Bronchial epithelial cell (primary cell): ENCODE measurements at regions not wholly inside any gene's neighbourhood (a gene's known extent, or its start where the extent isn't known, plus 50 kb on each side); places are given as distances from the start of the nearest gene placed in this dataset.

ENCODE experiments used
- DNase-seq: peaks from one replicate; pipeline ENCODE4 v3.0.0-alpha.2; 2010; ENCODE audit warnings: low read depth
- FAIRE-seq: peaks from 2 replicates; lab custom pipeline; 2011; peaks lifted over from hg19 to GRCh38; lab: Jason Lieb, UNC
- H3K27me3 ChIP-seq: 2 replicates; pipeline ENCODE4 v1.5.1; 2011; ENCODE audit warnings: low read length; ENCODE audit not compliant: control insufficient read depth, insufficient read depth
- H3K36me3 ChIP-seq: 2 replicates; pipeline ENCODE4 v1.5.1; 2011; ENCODE audit warnings: low read length; ENCODE audit not compliant: control insufficient read depth, insufficient read depth
- H3K4me3 ChIP-seq: 2 replicates; pipeline ENCODE4 v1.5.1; 2011; ENCODE audit warnings: mild to moderate bottlenecking, low read depth, low read length, control low read depth
- TF ChIP-seq, protein P1 (sequence below): IDR thresholded peaks from 2 replicates; pipeline ENCODE4 v1.5.1; 2011; ENCODE audit warnings: mild to moderate bottlenecking, moderate library complexity, low read length, control low read depth, inconsistent platforms; ENCODE audit not compliant: insufficient read depth, severe bottlenecking

DNA sequence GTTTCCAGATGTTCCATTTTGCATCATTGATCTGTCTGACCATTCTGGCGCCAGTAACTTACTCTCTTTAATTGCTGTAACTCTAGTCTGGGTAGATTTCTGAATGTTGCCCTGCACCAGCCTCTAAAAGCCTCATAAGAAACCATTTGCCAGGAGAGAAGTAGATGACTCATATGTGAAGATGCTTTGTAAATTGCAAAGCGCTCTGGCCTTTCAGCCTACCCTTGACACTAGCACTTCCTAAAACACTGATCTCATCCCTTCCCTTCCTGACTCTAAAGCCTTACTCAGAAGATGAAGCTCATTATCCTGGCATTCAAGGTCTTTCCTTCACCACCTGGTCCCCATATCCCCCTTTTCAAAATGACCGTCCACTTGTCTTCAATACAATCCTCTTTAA lies 193.2 kb upstream of the MEX3C start:
- Histone ChIP-seq H3K4me3 (no peak overlapping the region), H3K36me3 (no peaks in the 10 kb centered on the region), H3K27me3 (no peaks in the 10 kb centered on the region)
- TF ChIP-seq, protein P1, sequence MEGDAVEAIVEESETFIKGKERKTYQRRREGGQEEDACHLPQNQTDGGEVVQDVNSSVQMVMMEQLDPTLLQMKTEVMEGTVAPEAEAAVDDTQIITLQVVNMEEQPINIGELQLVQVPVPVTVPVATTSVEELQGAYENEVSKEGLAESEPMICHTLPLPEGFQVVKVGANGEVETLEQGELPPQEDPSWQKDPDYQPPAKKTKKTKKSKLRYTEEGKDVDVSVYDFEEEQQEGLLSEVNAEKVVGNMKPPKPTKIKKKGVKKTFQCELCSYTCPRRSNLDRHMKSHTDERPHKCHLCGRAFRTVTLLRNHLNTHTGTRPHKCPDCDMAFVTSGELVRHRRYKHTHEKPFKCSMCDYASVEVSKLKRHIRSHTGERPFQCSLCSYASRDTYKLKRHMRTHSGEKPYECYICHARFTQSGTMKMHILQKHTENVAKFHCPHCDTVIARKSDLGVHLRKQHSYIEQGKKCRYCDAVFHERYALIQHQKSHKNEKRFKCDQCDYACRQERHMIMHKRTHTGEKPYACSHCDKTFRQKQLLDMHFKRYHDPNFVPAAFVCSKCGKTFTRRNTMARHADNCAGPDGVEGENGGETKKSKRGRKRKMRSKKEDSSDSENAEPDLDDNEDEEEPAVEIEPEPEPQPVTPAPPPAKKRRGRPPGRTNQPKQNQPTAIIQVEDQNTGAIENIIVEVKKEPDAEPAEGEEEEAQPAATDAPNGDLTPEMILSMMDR: no peak
- DNase-seq (peak; percentile 57), FAIRE-seq (no peak)

DNA sequence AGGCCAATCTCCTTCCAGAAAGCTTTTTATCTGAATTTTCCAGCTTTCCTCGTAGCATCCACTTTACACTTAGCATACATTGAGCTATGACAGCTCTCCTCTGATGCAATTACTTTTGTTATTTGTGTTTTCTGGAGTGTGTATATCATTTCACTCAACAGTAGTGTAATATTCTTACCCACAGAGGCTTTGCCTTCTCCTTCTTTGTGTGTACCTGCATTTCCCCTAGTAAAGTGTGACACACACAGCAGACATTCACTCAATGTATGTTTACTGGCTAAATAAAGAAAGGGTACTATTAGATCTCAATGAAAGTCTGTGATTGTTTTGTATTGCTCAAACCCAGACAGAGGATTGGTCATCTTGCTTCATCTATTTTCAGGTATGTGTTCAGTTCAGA lies 193.7 kb upstream of the MEX3C start:
- TF ChIP-seq, protein P1: no peak
- FAIRE-seq: no peak

DNA sequence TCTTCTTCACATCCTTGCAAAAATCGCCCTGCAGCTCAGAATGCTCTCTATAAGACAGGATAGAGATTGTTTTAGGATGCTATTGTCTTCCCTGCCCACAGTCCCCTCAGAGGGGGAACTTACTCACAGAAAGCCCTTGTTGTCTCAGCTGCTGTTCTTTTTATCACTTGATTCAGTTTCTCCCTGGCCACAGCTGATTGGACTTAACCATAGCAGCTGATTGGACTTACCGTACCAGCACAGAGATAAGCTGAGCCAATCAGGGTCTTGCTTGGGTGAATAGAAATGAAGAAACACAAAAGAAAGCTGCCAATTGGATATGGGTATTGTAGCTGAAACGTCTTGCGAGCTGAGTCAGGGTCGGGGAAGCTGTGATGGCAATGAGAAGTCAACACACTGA lies 194.2 kb upstream of the MEX3C start:
- FAIRE-seq: no peak
- no peak for DNase-seq
- TF ChIP-seq, protein P1: no peak
- Histone ChIP-seq H3K36me3 (no peaks in the 10 kb centered on the region), H3K27me3 (no peaks in the 10 kb centered on the region), H3K4me3 (no peak overlapping the region)

More for the DNA sequence above, 193.7 kb upstream of the MEX3C start:
- Histone ChIP-seq H3K36me3 (no peaks in the 10 kb centered on the region), H3K27me3 (no peaks in the 10 kb centered on the region), H3K4me3 (no peak overlapping the region)
- DNase-seq: peak; percentile 8

DNA sequence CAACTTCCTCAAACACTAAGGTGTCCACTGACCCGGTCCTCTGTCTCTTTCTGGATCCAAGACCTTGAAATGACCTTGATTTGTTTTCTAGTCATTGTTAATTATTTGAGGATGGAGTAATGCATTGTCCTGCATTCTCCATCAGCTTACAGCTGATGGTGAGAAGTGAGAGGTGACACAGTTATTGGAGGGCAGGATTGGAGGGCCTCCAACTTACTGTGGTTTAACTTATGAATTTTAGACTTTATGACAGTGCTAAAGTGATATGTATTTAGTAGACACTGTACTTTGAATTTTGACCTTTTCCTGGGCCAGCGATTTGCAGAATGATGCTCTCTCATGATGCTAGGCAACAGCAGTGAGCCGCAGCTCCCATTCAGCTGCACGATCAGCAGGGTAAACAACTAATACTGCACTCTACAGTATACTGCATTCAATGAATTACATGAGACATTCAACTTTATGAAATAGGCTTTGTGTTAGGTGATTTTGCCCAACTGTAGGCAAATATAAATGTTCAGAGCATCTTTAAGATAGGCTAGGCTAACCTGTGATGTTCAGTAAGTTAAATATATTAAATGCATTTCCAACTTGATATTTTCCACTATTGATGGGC lies 200.0 kb upstream of the MEX3C start:
- DNase-seq (no peak), FAIRE-seq (no peak)
- TF ChIP-seq, protein P1: no peak

DNA sequence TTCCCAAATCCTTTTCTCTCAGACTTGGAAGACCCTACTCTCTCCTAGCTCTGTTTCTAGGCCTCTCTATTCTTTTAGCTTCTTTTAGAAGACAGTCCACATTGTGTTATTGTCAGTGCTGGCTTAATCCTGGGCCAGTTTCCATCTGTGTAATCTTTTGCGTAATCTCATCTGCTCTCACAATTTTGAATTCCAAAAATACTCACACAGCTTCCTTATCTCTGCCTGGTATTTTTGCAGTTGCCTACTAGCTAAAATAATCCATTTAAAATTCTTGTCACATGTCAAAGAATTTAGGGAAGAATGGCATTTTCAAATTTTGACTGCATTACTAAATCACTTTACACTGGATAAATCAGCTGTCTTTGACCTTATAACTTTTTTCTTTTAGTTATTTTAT lies 200.6 kb upstream of the MEX3C start:
- no peak overlapping the region for H3K4me3 ChIP-seq
- TF ChIP-seq, protein P1: no peak
- DNase-seq: no peak
- no peak for FAIRE-seq
- no peaks in the 10 kb centered on the region for H3K27me3 ChIP-seq
- H3K36me3 ChIP-seq: no peaks in the 10 kb centered on the region

More for the DNA sequence above, 200.0 kb upstream of the MEX3C start:
- no peaks in the 10 kb centered on the region for H3K27me3 ChIP-seq
- no peaks in the 10 kb centered on the region for H3K36me3 ChIP-seq
- no peak overlapping the region for H3K4me3 ChIP-seq
